Upper lobe of right lung (tissue), 1 donor: ENCODE measurements at regions not wholly inside any gene's neighbourhood (a gene's known extent, or its start where the extent isn't known, plus 50 kb on each side); places are given as distances from the start of the nearest gene placed in this dataset.

ENCODE experiments used
- ATAC-seq: fragments of 200-7000 bp; cut with Tn5 transposase; one replicate; pipeline ENCODE4 v1.9.1; 2020; ENCODE audit warnings: mild to moderate bottlenecking, moderate library complexity
- DNase-seq: peaks from one replicate; pipeline ENCODE4 v3.0.0-alpha.2; 2020
- H3K27ac ChIP-seq: fragments of 200-600 bp; one replicate; pipeline ENCODE4 v1.8.0; 2022
- H3K27me3 ChIP-seq: fragments of 200-600 bp; one replicate; pipeline ENCODE4 v1.8.0; 2022; ENCODE audit warnings: mild to moderate bottlenecking
- H3K36me3 ChIP-seq: fragments of 200-600 bp; one replicate; pipeline ENCODE4 v1.8.0; 2022
- H3K4me1 ChIP-seq: fragments of 200-600 bp; one replicate; pipeline ENCODE4 v1.8.0; 2022
- H3K4me3 ChIP-seq: fragments of 200-600 bp; one replicate; pipeline ENCODE4 v1.8.0; 2022; ENCODE audit warnings: mild to moderate bottlenecking
- H3K9me3 ChIP-seq: fragments of 200-600 bp; one replicate; pipeline ENCODE4 v1.8.0; 2022
- intact Hi-C: fragments of 100-400 bp; cut with DNase I; formaldehyde crosslinking; loops from one replicate; pipeline ENCODE4 v1.11.0; 2022
- TF ChIP-seq, protein P1 (sequence below): fragments of 200-600 bp; IDR thresholded peaks from one replicate; pipeline ENCODE4 v1.8.0; 2022; ENCODE audit warnings: antibody characterized with exemption
- donor health status: DM: no; HTN: yes; CAD: no; lungs with severe emphysema.

GRCh38 chr4:57544811-57545654, 434.8 kb upstream of the IGFBP7 start:
- Histone ChIP-seq H3K4me1 (no peaks in the 10 kb centered on the region), H3K27me3 (no peaks in the 10 kb centered on the region), H3K9me3 (no peaks in the 10 kb centered on the region), H3K36me3 (no peaks in the 10 kb centered on the region), H3K4me3 (no peak overlapping the region), H3K27ac (no peak overlapping the region)
- intact Hi-C loops, result no loop called here
- DNase-seq (no peak), ATAC-seq (no peak)
- TF ChIP-seq, protein P1, sequence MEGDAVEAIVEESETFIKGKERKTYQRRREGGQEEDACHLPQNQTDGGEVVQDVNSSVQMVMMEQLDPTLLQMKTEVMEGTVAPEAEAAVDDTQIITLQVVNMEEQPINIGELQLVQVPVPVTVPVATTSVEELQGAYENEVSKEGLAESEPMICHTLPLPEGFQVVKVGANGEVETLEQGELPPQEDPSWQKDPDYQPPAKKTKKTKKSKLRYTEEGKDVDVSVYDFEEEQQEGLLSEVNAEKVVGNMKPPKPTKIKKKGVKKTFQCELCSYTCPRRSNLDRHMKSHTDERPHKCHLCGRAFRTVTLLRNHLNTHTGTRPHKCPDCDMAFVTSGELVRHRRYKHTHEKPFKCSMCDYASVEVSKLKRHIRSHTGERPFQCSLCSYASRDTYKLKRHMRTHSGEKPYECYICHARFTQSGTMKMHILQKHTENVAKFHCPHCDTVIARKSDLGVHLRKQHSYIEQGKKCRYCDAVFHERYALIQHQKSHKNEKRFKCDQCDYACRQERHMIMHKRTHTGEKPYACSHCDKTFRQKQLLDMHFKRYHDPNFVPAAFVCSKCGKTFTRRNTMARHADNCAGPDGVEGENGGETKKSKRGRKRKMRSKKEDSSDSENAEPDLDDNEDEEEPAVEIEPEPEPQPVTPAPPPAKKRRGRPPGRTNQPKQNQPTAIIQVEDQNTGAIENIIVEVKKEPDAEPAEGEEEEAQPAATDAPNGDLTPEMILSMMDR, result no peak

GRCh38 chr4:57504797-57505530, 394.8 kb upstream of the IGFBP7 start:
- TF ChIP-seq, protein P1, result no peak
- Histone ChIP-seq H3K27ac (no peak overlapping the region), H3K36me3 (no peaks in the 10 kb centered on the region), H3K4me1 (no peaks in the 10 kb centered on the region), H3K9me3 (no peaks in the 10 kb centered on the region), H3K27me3 (no peaks in the 10 kb centered on the region), H3K4me3 (no peak overlapping the region)
- intact Hi-C loops, result no loop called here
- no peak for ATAC-seq
- no peak for DNase-seq

- H3K36me3 ChIP-seq, result no peaks in the 10 kb centered on the region
- H3K27ac ChIP-seq, result no peak overlapping the region
- DNase-seq (no peak), ATAC-seq (no peak)
- H3K27me3 ChIP-seq, result no peaks in the 10 kb centered on the region
- TF ChIP-seq, protein P1, result no peak
- no peaks in the 10 kb centered on the region for H3K9me3 ChIP-seq
- no peak overlapping the region for H3K4me3 ChIP-seq
- H3K4me1 ChIP-seq, result no peaks in the 10 kb centered on the region
- intact Hi-C loops, result no loop called here
These were observed 394.0 kb upstream of the IGFBP7 start for GRCh38 chr4:57504139-57504538.

DNA sequence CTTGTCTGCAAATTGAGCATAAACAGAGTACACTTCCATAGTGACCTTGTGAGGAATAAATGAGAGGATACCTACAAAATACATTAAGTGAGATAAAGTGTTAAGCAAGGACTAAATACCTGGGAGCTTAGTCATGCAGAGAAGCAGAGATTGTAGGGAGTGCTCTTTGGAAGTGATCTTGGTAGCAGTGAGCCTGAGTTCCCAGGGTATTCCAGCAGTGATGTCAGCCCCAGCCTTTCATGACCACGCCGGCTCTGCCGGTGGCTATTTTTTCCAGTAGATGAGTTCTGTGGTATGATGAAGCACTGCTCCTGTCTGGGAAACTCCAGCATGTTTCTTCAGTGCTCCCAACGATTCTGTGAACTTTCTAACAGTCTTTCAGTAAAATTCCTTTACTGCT, 391.5 kb upstream of the IGFBP7 start:
- no peaks in the 10 kb centered on the region for H3K9me3 ChIP-seq
- no peak overlapping the region for H3K4me3 ChIP-seq
- ATAC-seq, result no peak
- H3K27me3 ChIP-seq, result no peaks in the 10 kb centered on the region
- no peaks in the 10 kb centered on the region for H3K36me3 ChIP-seq
- no peak for DNase-seq
- H3K27ac ChIP-seq, result no peak overlapping the region
- no peaks in the 10 kb centered on the region for H3K4me1 ChIP-seq
- intact Hi-C loops, result no loop called here
- TF ChIP-seq, protein P1, result no peak

GRCh38 chr4:57499786-57500185, 389.6 kb upstream of the IGFBP7 start:
- no peak for DNase-seq
- TF ChIP-seq, protein P1, result no peak
- Histone ChIP-seq H3K4me1 (no peaks in the 10 kb centered on the region), H3K4me3 (no peak overlapping the region), H3K27me3 (no peaks in the 10 kb centered on the region), H3K36me3 (no peaks in the 10 kb centered on the region), H3K9me3 (no peaks in the 10 kb centered on the region), H3K27ac (no peak overlapping the region)
- intact Hi-C loops, result no loop called here
- no peak for ATAC-seq
